ENCODE measurements at regions not wholly inside any gene's neighbourhood (a gene's known extent, or its start where the extent isn't known, plus 50 kb on each side); places are given as distances from the start of the nearest gene placed in this dataset.

DNA sequence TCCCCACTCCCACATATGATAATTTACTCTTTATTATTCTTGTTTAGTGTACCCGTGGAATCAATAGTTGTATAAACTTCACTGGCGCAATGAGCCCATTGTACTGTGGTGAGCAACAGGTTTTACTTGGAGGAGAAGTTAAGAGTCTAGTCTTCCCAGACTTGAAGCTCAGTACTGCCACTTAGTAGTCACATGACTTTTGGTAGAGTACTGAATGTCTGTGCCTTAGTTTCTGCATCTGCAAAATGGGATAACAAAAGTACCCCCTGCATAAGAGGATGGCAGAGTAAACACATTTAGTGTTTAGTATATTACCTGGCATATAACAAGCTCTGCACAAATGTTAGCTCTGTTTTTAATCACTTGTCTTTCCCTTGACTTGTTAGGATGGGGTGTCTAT is 375.5 kb downstream of the VRK1 start:
- Mint-ChIP-seq H3K4me1 (ENCODE audit: low read depth, unreplicated experiment) (no peaks in the 10 kb centered on the region), H3K9me3 (ENCODE audit: unreplicated experiment) (no peaks in the 10 kb centered on the region)
- no peak for DNase-seq (ENCODE audit: low read depth)

DNA sequence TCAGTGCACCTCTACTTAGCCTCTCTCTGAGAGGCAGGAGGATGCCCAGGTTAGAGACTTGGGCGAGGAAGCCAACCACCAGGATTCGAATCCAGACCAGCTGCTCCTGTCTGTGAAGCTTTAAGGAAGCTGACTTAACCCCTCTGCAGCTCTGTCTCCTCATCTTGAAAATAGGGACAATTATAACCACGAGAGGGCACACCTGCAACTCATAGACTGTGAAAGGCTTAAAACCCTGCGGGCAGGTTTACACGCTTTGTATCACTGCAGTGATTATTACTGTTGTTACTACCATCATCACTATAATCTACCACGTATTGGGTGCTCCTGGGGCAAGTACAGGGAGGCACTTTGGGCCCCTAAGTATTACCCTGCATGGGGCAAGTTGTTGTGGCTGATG is 379.8 kb downstream of the VRK1 start:
- no peaks in the 10 kb centered on the region for H3K9me3 Mint-ChIP-seq (ENCODE audit: unreplicated experiment)
- Histone ChIP-seq H4K20me1 (ENCODE audit: insufficient read depth, low read length) (no peaks in the 10 kb centered on the region), H3K4me3 (ENCODE audit: insufficient read depth, low read depth, low read length) (no peak overlapping the region), H2AFZ (ENCODE audit: low read depth, low read length) (no peak overlapping the region), H3K9ac (ENCODE audit: low read length) (no peak overlapping the region), H3K27me3 (ENCODE audit: insufficient read depth, low read length) (no peaks in the 10 kb centered on the region), H3K36me3 (ENCODE audit: insufficient read depth, low read length) (no peaks in the 10 kb centered on the region), H3K9me3 (ENCODE audit: insufficient read depth, low read depth, low read length) (no peaks in the 10 kb centered on the region), H3K4me1 (ENCODE audit: insufficient read depth, low read length) (peaks cover 15% of the 10 kb centered on the region), H3K27ac (ENCODE audit: low read depth, low read length) (no peak overlapping the region), H3K4me2 (ENCODE audit: low read length) (no peak overlapping the region), H3K79me2 (ENCODE audit: insufficient read depth, low read length) (no peaks in the 10 kb centered on the region)
- no peak overlapping the region for H3K27ac Mint-ChIP-seq (ENCODE audit: unreplicated experiment)
- no peak overlapping the region for H3K4me3 Mint-ChIP-seq (ENCODE audit: unreplicated experiment)
- no peaks in the 10 kb centered on the region for H3K36me3 Mint-ChIP-seq (ENCODE audit: low read depth, unreplicated experiment)
- H3K27me3 Mint-ChIP-seq (ENCODE audit: low read depth, unreplicated experiment): peaks cover 3% of the 10 kb centered on the region
- peaks cover 12% of the 10 kb centered on the region for H3K4me1 Mint-ChIP-seq (ENCODE audit: low read depth, unreplicated experiment)
- FAIRE-seq (no peak), DNase-seq (ENCODE audit: low read depth) (no peak)
- TF ChIP-seq EZH2 (IDR thresholded peaks at IDR 0.05; ENCODE audit: insufficient read depth, low read length): no peak
- TF ChIP-seq, protein P1, sequence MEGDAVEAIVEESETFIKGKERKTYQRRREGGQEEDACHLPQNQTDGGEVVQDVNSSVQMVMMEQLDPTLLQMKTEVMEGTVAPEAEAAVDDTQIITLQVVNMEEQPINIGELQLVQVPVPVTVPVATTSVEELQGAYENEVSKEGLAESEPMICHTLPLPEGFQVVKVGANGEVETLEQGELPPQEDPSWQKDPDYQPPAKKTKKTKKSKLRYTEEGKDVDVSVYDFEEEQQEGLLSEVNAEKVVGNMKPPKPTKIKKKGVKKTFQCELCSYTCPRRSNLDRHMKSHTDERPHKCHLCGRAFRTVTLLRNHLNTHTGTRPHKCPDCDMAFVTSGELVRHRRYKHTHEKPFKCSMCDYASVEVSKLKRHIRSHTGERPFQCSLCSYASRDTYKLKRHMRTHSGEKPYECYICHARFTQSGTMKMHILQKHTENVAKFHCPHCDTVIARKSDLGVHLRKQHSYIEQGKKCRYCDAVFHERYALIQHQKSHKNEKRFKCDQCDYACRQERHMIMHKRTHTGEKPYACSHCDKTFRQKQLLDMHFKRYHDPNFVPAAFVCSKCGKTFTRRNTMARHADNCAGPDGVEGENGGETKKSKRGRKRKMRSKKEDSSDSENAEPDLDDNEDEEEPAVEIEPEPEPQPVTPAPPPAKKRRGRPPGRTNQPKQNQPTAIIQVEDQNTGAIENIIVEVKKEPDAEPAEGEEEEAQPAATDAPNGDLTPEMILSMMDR (IDR thresholded peaks at IDR 0.05; ENCODE audit: insufficient read depth, low read depth, low read length): no peak

More for the DNA sequence above, 375.5 kb downstream of the VRK1 start:
- Histone ChIP-seq H3K36me3 (ENCODE audit: insufficient read depth, low read length) (no peaks in the 10 kb centered on the region), H3K79me2 (ENCODE audit: insufficient read depth, low read length) (no peaks in the 10 kb centered on the region), H4K20me1 (ENCODE audit: insufficient read depth, low read length) (no peaks in the 10 kb centered on the region), H3K9me3 (ENCODE audit: insufficient read depth, low read depth, low read length) (no peaks in the 10 kb centered on the region), H3K27me3 (ENCODE audit: insufficient read depth, low read length) (no peaks in the 10 kb centered on the region), H3K9ac (ENCODE audit: low read length) (no peak overlapping the region), H3K27ac (ENCODE audit: low read depth, low read length) (no peak overlapping the region), H3K4me2 (ENCODE audit: low read length) (no peak overlapping the region), H3K4me1 (ENCODE audit: insufficient read depth, low read length) (no peaks in the 10 kb centered on the region), H2AFZ (ENCODE audit: low read depth, low read length) (no peak overlapping the region), H3K4me3 (ENCODE audit: insufficient read depth, low read depth, low read length) (no peak overlapping the region)
- Mint-ChIP-seq H3K27me3 (ENCODE audit: low read depth, unreplicated experiment) (peaks cover 8% of the 10 kb centered on the region), H3K27ac (ENCODE audit: unreplicated experiment) (no peak overlapping the region), H3K36me3 (ENCODE audit: low read depth, unreplicated experiment) (no peaks in the 10 kb centered on the region), H3K4me3 (ENCODE audit: unreplicated experiment) (no peak overlapping the region)
- FAIRE-seq: no peak
- no peak for TF ChIP-seq EZH2 (IDR thresholded peaks at IDR 0.05; ENCODE audit: insufficient read depth, low read length)
- TF ChIP-seq, protein P1 (IDR thresholded peaks at IDR 0.05; ENCODE audit: insufficient read depth, low read depth, low read length): no peak

DNA sequence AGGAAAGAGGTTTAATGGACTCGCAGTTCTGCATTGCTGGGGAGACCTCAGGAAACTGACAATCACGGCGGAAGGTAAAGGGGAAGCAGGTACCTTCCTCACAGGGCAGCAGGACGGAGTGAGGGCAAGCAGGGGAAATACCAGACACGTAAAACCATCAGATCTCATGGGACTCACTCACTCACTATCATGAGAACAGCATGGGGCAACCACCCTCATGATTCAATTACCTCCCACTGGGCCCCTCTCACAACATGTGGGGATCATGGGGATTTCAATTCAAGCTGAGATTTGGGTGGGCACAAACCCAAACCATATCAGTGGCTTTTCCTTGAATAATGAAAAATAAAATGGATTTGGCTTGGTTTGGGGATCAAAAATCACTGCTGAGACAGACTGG is 380.5 kb downstream of the VRK1 start:
- no peaks in the 10 kb centered on the region for H3K9me3 Mint-ChIP-seq (ENCODE audit: unreplicated experiment)
- no peaks in the 10 kb centered on the region for H3K36me3 Mint-ChIP-seq (ENCODE audit: low read depth, unreplicated experiment)
- peaks cover 12% of the 10 kb centered on the region for H3K4me1 Mint-ChIP-seq (ENCODE audit: low read depth, unreplicated experiment)
- no peak overlapping the region for H3K27ac Mint-ChIP-seq (ENCODE audit: unreplicated experiment)
- no peaks in the 10 kb centered on the region for H3K9me3 ChIP-seq (ENCODE audit: insufficient read depth, low read depth, low read length)
- H3K9ac ChIP-seq (ENCODE audit: low read length): no peak overlapping the region
- H3K4me3 ChIP-seq (ENCODE audit: insufficient read depth, low read depth, low read length): no peak overlapping the region
- no peaks in the 10 kb centered on the region for H3K79me2 ChIP-seq (ENCODE audit: insufficient read depth, low read length)
- no peaks in the 10 kb centered on the region for H4K20me1 ChIP-seq (ENCODE audit: insufficient read depth, low read length)
- H3K4me3 Mint-ChIP-seq (ENCODE audit: unreplicated experiment): no peak overlapping the region
- H3K27me3 Mint-ChIP-seq (ENCODE audit: low read depth, unreplicated experiment): peaks cover 3% of the 10 kb centered on the region
- H3K27ac ChIP-seq (ENCODE audit: low read depth, low read length): no peak overlapping the region
- H3K4me2 ChIP-seq (ENCODE audit: low read length): no peak overlapping the region
- DNase-seq (ENCODE audit: low read depth) (no peak), FAIRE-seq (no peak)
- H2AFZ ChIP-seq (ENCODE audit: low read depth, low read length): no peak overlapping the region
- TF ChIP-seq, protein P1 (IDR thresholded peaks at IDR 0.05; ENCODE audit: insufficient read depth, low read depth, low read length): no peak
- no peak for TF ChIP-seq EZH2 (IDR thresholded peaks at IDR 0.05; ENCODE audit: insufficient read depth, low read length)
- peaks cover 15% of the 10 kb centered on the region for H3K4me1 ChIP-seq (ENCODE audit: insufficient read depth, low read length)
- no peaks in the 10 kb centered on the region for H3K27me3 ChIP-seq (ENCODE audit: insufficient read depth, low read length)
- no peaks in the 10 kb centered on the region for H3K36me3 ChIP-seq (ENCODE audit: insufficient read depth, low read length)

Data from astrocyte (in vitro differentiated cells and primary cell).